ENCODE measurements at regions not wholly inside any gene's neighbourhood (a gene's known extent, or its start where the extent isn't known, plus 50 kb on each side); places are given as distances from the start of the nearest gene placed in this dataset.

- TF ChIP-seq, protein P1, sequence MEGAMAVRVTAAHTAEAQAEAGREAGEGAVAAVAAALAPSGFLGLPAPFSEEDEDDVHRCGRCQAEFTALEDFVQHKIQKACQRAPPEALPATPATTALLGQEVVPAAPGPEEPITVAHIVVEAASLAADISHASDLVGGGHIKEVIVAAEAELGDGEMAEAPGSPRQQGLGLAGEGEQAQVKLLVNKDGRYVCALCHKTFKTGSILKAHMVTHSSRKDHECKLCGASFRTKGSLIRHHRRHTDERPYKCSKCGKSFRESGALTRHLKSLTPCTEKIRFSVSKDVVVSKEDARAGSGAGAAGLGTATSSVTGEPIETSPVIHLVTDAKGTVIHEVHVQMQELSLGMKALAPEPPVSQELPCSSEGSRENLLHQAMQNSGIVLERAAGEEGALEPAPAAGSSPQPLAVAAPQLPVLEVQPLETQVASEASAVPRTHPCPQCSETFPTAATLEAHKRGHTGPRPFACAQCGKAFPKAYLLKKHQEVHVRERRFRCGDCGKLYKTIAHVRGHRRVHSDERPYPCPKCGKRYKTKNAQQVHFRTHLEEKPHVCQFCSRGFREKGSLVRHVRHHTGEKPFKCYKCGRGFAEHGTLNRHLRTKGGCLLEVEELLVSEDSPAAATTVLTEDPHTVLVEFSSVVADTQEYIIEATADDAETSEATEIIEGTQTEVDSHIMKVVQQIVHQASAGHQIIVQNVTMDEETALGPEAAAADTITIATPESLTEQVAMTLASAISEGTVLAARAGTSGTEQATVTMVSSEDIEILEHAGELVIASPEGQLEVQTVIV (IDR thresholded peaks at IDR 0.05; ENCODE audit: borderline replicate concordance, partially characterized antibody), result no peak
- TF ChIP-seq MLLT1 (IDR thresholded peaks at IDR 0.05) (no peak), SMAD5 (IDR thresholded peaks at IDR 0.05; ENCODE audit: low read depth) (no peak), SIN3A (IDR thresholded peaks at IDR 0.05; ENCODE audit: low read depth, low read length) (no peak), CBFB (IDR thresholded peaks at IDR 0.05; ENCODE audit: low read depth) (no peak), LARP7 (IDR thresholded peaks at IDR 0.05) (no peak), HCFC1 (IDR thresholded peaks at IDR 0.05; ENCODE audit: low read length) (no peak), CREB1 (IDR thresholded peaks at IDR 0.05; ENCODE audit: low read depth) (no peak)
- TF ChIP-seq, protein P2, sequence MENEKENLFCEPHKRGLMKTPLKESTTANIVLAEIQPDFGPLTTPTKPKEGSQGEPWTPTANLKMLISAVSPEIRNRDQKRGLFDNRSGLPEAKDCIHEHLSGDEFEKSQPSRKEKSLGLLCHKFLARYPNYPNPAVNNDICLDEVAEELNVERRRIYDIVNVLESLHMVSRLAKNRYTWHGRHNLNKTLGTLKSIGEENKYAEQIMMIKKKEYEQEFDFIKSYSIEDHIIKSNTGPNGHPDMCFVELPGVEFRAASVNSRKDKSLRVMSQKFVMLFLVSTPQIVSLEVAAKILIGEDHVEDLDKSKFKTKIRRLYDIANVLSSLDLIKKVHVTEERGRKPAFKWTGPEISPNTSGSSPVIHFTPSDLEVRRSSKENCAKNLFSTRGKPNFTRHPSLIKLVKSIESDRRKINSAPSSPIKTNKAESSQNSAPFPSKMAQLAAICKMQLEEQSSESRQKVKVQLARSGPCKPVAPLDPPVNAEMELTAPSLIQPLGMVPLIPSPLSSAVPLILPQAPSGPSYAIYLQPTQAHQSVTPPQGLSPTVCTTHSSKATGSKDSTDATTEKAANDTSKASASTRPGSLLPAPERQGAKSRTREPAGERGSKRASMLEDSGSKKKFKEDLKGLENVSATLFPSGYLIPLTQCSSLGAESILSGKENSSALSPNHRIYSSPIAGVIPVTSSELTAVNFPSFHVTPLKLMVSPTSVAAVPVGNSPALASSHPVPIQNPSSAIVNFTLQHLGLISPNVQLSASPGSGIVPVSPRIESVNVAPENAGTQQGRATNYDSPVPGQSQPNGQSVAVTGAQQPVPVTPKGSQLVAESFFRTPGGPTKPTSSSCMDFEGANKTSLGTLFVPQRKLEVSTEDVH (IDR thresholded peaks at IDR 0.05; ENCODE audit: low read depth, partially characterized antibody), result no peak
Observed at GRCh38 chr7:109460296-109460695, 890.6 kb downstream of the DNAJB9 start (continued).
